ENCODE measurements at regions not wholly inside any gene's neighbourhood (a gene's known extent, or its start where the extent isn't known, plus 50 kb on each side); places are given as distances from the start of the nearest gene placed in this dataset.
"Not testable (repeated sequence)": the region's sequence is repeated elsewhere in the genome, so short reads cannot be mapped to it uniquely, and the experiment has no call there.

DNA sequence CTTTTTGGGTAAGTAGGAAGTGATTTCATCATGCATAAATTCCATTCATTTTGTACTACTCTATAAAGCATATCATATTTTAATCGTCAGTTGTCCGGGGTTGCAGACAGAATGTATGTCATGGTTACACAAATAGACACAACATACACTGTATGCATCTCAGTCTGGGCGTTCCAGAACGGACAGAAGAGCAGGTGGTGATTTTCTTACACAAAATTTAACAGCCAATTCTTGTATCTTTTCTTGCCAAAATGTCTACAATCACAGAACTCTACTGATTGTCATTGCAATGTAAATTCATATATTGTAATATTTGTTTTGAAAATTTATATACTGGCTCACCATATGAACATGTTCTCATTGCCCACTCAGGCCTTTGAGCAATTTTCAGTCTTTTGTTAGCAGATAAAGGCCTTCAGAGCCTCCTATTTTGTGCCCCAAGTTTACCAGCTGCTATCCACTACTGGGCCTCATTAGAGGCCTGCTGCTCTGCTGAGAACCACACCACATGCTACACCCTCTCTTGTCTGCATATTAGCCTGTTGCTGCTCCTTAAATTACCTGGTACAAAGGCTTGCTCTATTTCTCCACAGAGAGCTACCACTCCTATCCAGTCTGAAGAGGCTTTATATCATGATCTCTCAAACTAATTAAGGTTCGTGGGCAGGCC lies 61.5 kb downstream of the PRDM13 start:
- intact Hi-C loops (cut with micrococcal nuclease): no loop called here

DNA sequence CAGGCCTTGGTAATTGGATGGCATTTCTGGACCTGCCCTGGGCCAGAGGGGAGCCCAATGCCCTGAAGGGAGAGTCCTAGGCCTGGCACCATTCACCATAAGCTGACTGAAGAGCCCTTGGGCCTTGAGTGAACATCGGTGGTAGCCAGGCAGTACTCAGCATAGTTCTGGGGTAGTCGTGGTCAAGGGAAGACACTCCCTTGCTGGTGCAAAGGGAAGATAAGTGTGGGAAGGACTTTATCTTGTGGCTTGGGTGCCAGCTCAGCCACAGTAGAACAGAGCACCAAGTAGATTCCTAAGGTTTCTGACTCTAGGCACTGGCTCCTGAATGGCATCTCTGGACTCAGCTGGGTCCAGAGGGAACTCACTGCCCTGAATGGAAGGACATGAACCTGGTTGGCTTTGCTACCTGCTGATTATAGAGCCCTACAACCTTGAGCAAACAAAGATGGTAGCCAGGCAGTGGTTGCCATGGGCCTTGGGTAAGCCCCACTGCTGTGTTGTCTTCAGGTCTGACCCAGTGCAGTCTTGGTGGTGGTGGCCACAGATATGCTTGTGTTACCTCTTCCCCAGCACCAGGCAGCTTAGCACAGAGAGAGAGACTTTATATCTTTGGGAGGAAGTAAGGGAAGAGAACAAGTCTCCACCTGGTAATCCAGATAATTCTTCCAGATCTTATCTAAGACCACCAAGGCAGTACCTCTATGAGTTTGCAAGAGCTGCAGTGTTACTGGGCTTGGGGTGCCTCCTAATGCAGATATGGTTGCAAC lies 83.5 kb downstream of the PRDM13 start:
- intact Hi-C loops (cut with micrococcal nuclease): no loop called here

DNA sequence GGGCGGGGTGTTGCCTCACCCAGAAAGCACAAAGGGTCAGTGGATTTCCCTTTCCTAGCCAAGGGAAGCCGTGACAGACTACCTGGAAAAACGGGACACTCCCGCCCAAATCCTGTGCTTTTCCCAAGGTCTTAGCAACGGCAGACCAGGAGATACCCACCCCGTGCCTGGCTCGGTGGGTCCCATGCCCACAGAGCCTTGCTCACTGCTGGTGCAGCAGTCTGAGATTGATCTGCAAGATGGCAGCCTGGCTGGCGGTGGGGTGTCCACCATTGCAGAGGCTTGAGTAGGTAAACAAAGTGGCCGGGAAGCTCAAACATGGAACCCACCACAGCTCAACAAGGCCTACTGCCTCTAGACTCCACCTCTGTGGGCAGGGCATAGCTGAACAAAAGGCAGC lies 95.7 kb downstream of the PRDM13 start:
- intact Hi-C loops (cut with micrococcal nuclease): not testable (repeated sequence)

DNA sequence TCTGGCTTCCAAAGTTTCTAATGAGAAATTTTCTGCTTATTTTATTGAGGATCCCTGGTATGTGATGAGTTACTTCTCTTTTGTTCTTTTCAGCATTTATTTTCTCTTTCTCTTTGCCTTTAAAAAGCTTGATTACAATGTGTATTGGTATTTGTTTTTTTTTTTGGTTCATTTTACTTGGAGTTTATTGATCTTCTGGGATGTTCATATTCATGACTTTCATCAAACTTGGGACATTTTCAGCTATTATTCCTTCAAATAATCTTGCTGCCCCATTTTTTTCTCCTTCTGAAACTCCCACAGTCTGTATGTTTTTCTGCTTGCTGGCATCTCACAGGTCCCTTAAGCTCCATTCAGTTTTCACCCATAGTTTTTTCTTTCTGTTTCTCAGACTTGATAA lies 102.4 kb downstream of the PRDM13 start:
- intact Hi-C loops (cut with micrococcal nuclease): no loop called here

- intact Hi-C loops (cut with micrococcal nuclease): no loop called here
Observed at GRCh38 chr6:99711302-99711701, 104.7 kb downstream of the PRDM13 start.

GRCh38 chr6:99711925-99712324 lies 105.3 kb downstream of the PRDM13 start:
- intact Hi-C loops (cut with micrococcal nuclease): no loop called here

- intact Hi-C loops (cut with micrococcal nuclease): no loop called here
Observed at GRCh38 chr6:99712519-99712918, 105.9 kb downstream of the PRDM13 start.

- intact Hi-C loops (cut with micrococcal nuclease): not testable (repeated sequence)
Observed at GRCh38 chr6:99722043-99722442, 115.4 kb downstream of the PRDM13 start.

DNA sequence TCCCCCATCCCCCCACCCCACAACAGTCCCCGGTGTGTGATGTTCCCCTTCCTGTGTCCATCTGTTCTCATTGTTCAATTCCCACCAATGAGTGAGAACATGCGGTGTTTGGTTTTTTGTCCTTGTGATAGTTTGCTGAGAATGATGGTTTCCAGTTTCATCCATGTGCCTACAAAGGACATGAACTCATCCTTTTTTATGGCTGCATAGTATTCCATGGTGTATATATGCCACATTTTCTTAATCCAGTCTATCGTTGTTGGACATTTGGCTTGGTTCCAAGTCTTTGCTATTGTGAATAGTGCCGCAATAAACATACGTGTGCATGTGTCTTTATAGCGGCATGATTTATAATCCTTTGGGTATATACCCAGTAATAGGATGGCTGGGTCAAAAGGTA lies 123.6 kb downstream of the PRDM13 start:
- intact Hi-C loops (cut with micrococcal nuclease): not testable (repeated sequence)

- intact Hi-C loops (cut with micrococcal nuclease): no loop called here
Observed at GRCh38 chr6:99736302-99736701, 129.7 kb downstream of the PRDM13 start.

GRCh38 chr6:99739526-99739925 lies 132.9 kb downstream of the PRDM13 start:
- intact Hi-C loops (cut with micrococcal nuclease): no loop called here

DNA sequence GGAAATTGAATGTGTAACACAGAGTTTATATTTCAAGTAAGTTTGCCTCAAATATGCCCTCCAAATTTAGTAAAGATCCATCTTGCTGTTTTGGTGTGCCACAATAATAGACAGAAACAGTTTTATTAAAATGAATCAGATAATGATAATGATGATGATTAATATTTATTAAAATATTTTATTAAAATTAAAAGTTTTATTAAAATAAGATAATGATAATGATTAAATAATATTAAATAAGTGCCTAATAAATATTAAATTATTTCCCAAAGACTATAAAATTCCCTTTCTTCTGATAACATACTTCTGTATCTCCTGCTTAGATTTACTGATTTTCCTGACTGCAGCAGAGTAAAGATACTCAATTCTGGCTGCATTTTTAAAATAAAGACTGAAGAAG lies 134.5 kb downstream of the PRDM13 start:
- intact Hi-C loops (cut with micrococcal nuclease): no loop called here

DNA sequence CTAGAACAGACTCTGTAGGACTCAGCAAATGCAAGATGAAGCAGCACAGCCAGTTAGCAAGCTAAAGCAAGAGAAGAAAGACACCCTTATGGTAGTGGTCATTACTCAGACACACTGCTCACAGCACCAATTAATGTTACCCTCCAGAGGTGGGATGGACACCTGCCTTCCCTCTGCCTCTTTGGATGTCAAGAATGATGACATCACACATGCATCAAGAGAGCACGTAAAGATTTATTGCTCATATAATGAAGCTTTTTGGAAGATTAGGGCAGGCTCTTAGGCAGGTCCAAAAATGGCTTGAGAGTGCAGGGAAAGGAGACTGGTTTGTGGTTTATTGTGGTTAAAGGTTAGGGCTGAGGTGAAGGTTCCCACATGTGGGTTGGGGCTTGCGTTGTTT lies 137.0 kb downstream of the PRDM13 start:
- intact Hi-C loops (cut with micrococcal nuclease): no loop called here

DNA sequence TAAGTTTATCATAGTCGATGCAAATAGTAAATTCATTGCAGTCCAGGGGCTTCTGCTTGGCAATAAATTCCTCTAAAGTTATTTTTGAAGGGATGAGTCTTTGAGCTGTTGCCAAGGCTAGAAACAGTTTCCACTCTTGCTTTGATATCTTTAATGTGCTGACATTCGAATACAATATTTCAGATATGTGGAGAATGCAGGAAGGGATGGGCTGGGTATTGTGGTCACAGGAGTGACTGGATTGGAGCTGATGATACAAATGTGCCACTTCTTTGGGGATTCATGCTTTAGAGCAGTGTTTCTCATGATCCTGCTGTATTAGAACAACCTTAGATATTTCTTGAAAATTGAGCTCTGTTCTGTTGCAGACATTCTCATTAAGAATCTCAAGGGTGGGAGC lies 139.0 kb downstream of the PRDM13 start:
- intact Hi-C loops (cut with micrococcal nuclease): loop anchor here (1.0 to 5.0 kb wide), 3 partner anchors 157 to 413 kb away; no protein-coding TSS in a partner anchor

DNA sequence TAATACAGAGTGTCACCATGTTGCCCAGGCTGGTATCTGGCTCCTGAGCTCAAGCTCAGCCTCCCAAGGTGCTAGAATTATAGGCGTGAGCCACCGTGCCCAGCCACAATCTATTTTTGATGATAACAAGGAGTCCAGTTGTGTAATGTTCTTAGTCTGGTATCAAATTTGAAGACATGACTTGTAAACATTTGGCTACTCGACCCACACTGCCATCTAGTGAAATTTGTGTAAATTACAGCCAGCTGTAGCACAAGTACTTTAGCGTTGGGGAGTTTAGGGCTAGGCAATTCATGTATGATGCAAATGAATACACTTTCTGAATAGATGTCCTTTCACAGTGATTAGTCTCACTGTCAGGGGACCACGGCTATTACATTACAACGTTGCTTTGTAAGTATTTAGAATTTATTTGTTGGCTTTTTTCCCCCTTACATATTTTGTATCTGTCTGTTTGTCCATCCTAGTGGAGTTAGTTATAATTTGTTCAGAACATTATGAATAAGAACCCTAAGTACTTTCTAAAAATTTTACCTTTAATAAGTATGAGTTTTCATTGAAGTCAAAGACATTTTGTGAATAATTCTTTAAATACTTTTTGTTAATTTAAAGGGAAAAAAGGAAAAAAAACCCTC lies 139.7 kb downstream of the PRDM13 start:
- intact Hi-C loops (cut with micrococcal nuclease): loop anchor here (1.0 to 5.0 kb wide), 3 partner anchors 158 to 414 kb away; no protein-coding TSS in a partner anchor

GRCh38 chr6:99761711-99762110 lies 155.1 kb downstream of the PRDM13 start:
- intact Hi-C loops (cut with micrococcal nuclease): no loop called here

DNA sequence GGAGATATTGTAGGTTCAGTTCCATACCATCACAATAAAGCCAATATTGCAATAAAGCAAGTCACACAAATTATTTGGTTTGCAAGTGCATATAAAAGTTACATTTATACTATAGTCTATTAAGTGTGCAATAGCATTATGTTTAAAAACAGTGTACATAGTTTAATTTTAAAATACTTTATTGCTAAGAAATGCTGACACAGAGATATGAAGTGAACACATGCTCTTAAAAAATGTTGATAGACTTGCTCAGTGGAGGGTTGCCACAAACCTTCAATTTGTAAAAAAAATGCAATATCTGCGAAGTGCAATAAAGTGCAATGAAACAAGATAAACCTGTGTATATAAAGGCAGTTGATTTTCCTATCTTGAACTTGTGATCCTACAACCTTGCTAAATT lies 161.5 kb downstream of the PRDM13 start:
- intact Hi-C loops (cut with micrococcal nuclease): no loop called here

DNA sequence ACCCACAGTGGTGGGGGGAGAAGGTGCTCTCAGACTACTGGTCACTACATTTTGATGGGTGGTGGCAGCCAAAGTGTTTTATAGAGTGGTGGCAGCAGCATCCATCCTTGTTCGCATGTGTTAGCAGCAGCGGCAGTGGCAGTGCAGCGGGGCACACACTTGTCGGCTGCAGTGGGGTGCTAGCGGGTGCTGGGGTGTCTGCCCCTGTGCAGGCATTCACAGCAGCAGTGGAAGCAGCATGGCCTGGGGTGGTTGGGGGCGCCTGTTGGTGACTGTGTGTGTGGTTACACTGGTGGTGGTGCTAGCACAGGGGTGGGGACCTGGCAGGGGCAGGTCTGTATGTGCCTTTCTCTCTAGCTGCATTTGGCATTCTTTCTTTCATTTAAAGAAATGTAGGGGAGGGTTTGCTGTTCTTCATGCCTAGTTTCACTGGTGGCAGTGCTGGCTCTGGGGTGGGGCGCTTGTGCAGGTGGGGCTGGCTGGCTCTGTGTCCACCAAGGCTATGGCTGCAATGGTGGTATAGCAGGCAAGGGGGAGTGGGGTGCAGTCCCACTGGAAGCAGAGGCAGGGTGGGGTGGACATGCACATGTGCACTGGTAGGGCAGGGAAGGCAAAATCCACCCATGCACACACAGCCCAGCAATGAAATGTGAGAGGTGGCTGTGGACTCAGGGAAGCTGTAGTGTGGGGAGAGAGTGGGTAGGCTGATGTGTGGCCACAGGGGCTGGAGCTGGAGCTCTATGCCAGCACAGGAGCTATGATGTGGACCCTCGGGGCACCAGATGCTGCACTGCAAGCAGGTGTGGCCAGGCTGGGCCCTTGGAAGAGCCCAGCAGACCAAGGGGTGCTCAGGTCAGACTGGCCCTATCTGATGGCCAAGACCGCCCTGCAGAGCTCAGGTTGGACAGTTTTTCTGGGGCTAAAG lies 173.3 kb downstream of the PRDM13 start:
- intact Hi-C loops (cut with micrococcal nuclease): no loop called here

- intact Hi-C loops (cut with micrococcal nuclease): no loop called here
Observed at GRCh38 chr6:99780556-99780885, 173.9 kb downstream of the PRDM13 start.

DNA sequence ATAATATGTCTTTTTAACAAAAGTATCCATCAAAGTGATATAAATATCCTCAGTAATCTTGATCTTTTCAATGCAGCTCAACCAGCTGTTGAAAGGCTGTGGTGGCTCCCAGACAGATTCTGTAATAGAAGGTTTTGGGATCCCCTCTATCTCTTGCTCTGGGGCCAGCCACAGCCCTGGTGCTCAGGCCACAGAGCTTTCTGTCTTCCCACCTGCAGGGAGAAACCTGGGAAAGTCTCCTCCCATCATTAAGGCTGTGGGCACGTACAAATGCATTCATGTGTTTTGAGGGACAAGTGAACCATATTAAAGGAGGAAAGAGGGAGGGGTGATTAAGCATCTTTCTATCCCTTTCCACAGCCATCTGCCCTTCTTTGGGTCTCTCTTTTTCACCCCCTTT lies 183.1 kb downstream of the PRDM13 start:
- intact Hi-C loops (cut with micrococcal nuclease): no loop called here

GRCh38 chr6:99790679-99791078 lies 184.0 kb downstream of the PRDM13 start:
- intact Hi-C loops (cut with micrococcal nuclease): no loop called here

Data from T-helper 2 cell treated with Interferon-gamma antibody and Interleukin-4, amounts not matched to agents 100 ng/mL and 5 ng/mL, for 36 hours (primary cell).